ENCODE measurements at regions not wholly inside any gene's neighbourhood (a gene's known extent, or its start where the extent isn't known, plus 50 kb on each side); places are given as distances from the start of the nearest gene placed in this dataset.
A peak's percentile ranks its signal among the peaks of the same experiment; 100 is the strongest.

GRCh38 chr4:53732661-53733060 lies 141.4 kb upstream of the LNX1 start (continued):
- TF ChIP-seq CREB1 (CRISPR knock-in tag; IDR thresholded peaks at IDR 0.05; ENCODE audit: low read depth) (no peak), NANOG (IDR thresholded peaks at IDR 0.05; ENCODE audit: borderline replicate concordance) (no peak), CTCF (conservative IDR thresholded peaks at IDR 0.05; ENCODE audit: low read depth in 2 of 2) (no peak), EZH2phosphoT487 (IDR thresholded peaks at IDR 0.05; ENCODE audit: unreplicated experiment) (no peak)
- TF ChIP-seq, protein P1, sequence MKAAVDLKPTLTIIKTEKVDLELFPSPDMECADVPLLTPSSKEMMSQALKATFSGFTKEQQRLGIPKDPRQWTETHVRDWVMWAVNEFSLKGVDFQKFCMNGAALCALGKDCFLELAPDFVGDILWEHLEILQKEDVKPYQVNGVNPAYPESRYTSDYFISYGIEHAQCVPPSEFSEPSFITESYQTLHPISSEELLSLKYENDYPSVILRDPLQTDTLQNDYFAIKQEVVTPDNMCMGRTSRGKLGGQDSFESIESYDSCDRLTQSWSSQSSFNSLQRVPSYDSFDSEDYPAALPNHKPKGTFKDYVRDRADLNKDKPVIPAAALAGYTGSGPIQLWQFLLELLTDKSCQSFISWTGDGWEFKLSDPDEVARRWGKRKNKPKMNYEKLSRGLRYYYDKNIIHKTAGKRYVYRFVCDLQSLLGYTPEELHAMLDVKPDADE (IDR thresholded peaks at IDR 0.05) = no peak
- TF ChIP-seq, protein P2, sequence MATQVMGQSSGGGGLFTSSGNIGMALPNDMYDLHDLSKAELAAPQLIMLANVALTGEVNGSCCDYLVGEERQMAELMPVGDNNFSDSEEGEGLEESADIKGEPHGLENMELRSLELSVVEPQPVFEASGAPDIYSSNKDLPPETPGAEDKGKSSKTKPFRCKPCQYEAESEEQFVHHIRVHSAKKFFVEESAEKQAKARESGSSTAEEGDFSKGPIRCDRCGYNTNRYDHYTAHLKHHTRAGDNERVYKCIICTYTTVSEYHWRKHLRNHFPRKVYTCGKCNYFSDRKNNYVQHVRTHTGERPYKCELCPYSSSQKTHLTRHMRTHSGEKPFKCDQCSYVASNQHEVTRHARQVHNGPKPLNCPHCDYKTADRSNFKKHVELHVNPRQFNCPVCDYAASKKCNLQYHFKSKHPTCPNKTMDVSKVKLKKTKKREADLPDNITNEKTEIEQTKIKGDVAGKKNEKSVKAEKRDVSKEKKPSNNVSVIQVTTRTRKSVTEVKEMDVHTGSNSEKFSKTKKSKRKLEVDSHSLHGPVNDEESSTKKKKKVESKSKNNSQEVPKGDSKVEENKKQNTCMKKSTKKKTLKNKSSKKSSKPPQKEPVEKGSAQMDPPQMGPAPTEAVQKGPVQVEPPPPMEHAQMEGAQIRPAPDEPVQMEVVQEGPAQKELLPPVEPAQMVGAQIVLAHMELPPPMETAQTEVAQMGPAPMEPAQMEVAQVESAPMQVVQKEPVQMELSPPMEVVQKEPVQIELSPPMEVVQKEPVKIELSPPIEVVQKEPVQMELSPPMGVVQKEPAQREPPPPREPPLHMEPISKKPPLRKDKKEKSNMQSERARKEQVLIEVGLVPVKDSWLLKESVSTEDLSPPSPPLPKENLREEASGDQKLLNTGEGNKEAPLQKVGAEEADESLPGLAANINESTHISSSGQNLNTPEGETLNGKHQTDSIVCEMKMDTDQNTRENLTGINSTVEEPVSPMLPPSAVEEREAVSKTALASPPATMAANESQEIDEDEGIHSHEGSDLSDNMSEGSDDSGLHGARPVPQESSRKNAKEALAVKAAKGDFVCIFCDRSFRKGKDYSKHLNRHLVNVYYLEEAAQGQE (IDR thresholded peaks at IDR 0.05; ENCODE audit: unreplicated experiment) = no peak

GRCh38 chr4:53730031-53730805 lies 138.9 kb upstream of the LNX1 start:
- Mint-ChIP-seq H3K27ac (no peak overlapping the region), H3K27me3 (ENCODE audit: insufficient read depth, low read depth, poor library complexity) (peaks cover 1% of the 10 kb centered on the region), H3K4me1 (peaks cover 3% of the 10 kb centered on the region; the same call in 1 of the 3 replicates), H3K9me3 (no peaks in the 10 kb centered on the region), H3K4me3 (no peak overlapping the region), H3K36me3 (ENCODE audit: low read depth) (no peaks in the 10 kb centered on the region)
- DNase-seq (ENCODE audit: low spot score) (no peak), ATAC-seq (no peak)
- Histone ChIP-seq H3K4me1 (ENCODE audit: insufficient read depth) (no peaks in the 10 kb centered on the region), H3F3A (replicated peaks; ENCODE audit: low read depth) (no peaks in the 10 kb centered on the region), H3K27me3 (ENCODE audit: insufficient read depth) (no peaks in the 10 kb centered on the region), H3K79me2 (replicated peaks; ENCODE audit: insufficient read depth) (no peaks in the 10 kb centered on the region), H3K4me3 (no peak overlapping the region), H3K9me2 (ENCODE audit: insufficient read depth) (no peaks in the 10 kb centered on the region), H4K20me1 (replicated peaks; ENCODE audit: insufficient read depth) (no peaks in the 10 kb centered on the region), H2AFZ (0 out of 2 replicates have a peak overlapping the region, but pooled peaks have one; percentile 13), H3K27ac (ENCODE audit: low read depth) (no peak overlapping the region), H3K36me3 (ENCODE audit: insufficient read depth) (no peaks in the 10 kb centered on the region), H3K4me2 (no peak overlapping the region)
- no peak for TF ChIP-seq ZNF331 (CRISPR knock-in tag; IDR thresholded peaks at IDR 0.05; ENCODE audit: low read depth)
- TF ChIP-seq NANOG (IDR thresholded peaks at IDR 0.05; ENCODE audit: borderline replicate concordance) = no peak
- TF ChIP-seq, protein P3, sequence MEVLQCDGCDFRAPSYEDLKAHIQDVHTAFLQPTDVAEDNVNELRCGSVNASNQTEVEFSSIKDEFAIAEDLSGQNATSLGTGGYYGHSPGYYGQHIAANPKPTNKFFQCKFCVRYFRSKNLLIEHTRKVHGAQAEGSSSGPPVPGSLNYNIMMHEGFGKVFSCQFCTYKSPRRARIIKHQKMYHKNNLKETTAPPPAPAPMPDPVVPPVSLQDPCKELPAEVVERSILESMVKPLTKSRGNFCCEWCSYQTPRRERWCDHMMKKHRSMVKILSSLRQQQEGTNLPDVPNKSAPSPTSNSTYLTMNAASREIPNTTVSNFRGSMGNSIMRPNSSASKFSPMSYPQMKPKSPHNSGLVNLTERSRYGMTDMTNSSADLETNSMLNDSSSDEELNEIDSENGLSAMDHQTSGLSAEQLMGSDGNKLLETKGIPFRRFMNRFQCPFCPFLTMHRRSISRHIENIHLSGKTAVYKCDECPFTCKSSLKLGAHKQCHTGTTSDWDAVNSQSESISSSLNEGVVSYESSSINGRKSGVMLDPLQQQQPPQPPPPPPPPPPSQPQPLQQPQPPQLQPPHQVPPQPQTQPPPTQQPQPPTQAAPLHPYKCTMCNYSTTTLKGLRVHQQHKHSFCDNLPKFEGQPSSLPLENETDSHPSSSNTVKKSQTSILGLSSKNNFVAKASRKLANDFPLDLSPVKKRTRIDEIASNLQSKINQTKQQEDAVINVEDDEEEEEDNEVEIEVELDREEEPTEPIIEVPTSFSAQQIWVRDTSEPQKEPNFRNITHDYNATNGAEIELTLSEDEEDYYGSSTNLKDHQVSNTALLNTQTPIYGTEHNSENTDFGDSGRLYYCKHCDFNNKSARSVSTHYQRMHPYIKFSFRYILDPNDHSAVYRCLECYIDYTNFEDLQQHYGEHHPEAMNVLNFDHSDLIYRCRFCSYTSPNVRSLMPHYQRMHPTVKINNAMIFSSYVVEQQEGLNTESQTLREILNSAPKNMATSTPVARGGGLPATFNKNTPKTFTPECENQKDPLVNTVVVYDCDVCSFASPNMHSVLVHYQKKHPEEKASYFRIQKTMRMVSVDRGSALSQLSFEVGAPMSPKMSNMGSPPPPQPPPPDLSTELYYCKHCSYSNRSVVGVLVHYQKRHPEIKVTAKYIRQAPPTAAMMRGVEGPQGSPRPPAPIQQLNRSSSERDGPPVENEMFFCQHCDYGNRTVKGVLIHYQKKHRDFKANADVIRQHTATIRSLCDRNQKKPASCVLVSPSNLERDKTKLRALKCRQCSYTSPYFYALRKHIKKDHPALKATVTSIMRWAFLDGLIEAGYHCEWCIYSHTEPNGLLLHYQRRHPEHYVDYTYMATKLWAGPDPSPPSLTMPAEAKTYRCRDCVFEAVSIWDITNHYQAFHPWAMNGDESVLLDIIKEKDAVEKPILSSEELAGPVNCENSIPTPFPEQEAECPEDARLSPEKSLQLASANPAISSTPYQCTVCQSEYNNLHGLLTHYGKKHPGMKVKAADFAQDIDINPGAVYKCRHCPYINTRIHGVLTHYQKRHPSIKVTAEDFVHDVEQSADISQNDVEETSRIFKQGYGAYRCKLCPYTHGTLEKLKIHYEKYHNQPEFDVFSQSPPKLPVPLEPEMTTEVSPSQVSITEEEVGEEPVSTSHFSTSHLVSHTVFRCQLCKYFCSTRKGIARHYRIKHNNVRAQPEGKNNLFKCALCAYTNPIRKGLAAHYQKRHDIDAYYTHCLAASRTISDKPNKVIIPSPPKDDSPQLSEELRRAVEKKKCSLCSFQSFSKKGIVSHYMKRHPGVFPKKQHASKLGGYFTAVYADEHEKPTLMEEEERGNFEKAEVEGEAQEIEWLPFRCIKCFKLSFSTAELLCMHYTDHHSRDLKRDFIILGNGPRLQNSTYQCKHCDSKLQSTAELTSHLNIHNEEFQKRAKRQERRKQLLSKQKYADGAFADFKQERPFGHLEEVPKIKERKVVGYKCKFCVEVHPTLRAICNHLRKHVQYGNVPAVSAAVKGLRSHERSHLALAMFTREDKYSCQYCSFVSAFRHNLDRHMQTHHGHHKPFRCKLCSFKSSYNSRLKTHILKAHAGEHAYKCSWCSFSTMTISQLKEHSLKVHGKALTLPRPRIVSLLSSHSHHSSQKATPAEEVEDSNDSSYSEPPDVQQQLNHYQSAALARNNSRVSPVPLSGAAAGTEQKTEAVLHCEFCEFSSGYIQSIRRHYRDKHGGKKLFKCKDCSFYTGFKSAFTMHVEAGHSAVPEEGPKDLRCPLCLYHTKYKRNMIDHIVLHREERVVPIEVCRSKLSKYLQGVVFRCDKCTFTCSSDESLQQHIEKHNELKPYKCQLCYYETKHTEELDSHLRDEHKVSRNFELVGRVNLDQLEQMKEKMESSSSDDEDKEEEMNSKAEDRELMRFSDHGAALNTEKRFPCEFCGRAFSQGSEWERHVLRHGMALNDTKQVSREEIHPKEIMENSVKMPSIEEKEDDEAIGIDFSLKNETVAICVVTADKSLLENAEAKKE (CRISPR knock-in tag; IDR thresholded peaks at IDR 0.05) = no peak

Measured in GM23338 (cell line).